GM12864 (cell line): ENCODE measurements at regions not wholly inside any gene's neighbourhood (a gene's known extent, or its start where the extent isn't known, plus 50 kb on each side); places are given as distances from the start of the nearest gene placed in this dataset.

Experiments used
- DNase-seq: peaks from one replicate; pipeline ENCODE4 v3.0.0-alpha.2; 2011; ENCODE audit warnings: low read depth
- H3K4me3 ChIP-seq: 2 replicates; pipeline ENCODE4 v1.5.1; 2011; ENCODE audit warnings: mild to moderate bottlenecking, low read depth, low read length, control low read depth
- TF ChIP-seq, protein P1 (sequence below): IDR thresholded peaks from 2 replicates; pipeline ENCODE4 v1.5.1; 2011; ENCODE audit warnings: low read depth, mild to moderate bottlenecking, moderate library complexity, low read length, control low read depth, inconsistent platforms; ENCODE audit errors: missing control alignments

DNA sequence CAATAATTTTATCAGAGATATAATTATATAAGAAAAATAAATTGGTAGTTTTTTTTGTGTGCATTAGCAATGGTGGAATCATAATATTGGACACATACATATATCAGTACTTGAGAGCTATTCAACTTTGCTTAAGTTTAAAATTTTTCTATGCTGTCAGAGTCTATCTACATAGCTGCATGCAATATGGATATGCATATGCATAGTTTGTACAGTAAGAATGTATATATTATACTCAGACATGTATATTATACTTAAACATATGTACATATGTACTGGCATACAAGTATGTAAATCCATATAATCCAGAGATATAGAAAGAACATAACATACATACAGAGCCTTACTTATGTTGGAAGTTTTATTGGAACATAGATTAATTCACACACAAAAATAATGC lies 1043.2 kb downstream of the EFNB2 start:
- no peak overlapping the region for H3K4me3 ChIP-seq
- DNase-seq: no peak
- TF ChIP-seq, protein P1, sequence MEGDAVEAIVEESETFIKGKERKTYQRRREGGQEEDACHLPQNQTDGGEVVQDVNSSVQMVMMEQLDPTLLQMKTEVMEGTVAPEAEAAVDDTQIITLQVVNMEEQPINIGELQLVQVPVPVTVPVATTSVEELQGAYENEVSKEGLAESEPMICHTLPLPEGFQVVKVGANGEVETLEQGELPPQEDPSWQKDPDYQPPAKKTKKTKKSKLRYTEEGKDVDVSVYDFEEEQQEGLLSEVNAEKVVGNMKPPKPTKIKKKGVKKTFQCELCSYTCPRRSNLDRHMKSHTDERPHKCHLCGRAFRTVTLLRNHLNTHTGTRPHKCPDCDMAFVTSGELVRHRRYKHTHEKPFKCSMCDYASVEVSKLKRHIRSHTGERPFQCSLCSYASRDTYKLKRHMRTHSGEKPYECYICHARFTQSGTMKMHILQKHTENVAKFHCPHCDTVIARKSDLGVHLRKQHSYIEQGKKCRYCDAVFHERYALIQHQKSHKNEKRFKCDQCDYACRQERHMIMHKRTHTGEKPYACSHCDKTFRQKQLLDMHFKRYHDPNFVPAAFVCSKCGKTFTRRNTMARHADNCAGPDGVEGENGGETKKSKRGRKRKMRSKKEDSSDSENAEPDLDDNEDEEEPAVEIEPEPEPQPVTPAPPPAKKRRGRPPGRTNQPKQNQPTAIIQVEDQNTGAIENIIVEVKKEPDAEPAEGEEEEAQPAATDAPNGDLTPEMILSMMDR: no peak

DNA sequence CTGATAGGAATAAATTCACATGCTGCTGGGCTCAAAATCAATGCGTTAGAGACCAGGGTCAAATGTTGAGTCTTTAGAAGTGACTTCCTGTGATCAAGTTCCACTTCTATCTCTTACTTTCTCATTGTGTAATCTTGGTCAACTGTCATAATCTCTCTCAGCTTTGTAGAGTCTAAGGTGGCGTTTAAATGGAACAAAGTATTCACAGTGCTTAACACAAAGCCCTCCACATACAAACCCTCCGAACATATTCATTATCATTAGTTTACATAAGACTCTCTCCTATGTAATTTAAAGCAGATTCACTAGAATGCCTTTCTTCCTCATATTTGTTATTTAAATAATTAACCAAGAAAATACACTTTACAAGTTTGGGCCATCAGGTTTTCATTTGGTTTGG lies 1044.1 kb downstream of the EFNB2 start:
- DNase-seq: no peak
- TF ChIP-seq, protein P1: no peak
- H3K4me3 ChIP-seq: no peak overlapping the region

- TF ChIP-seq, protein P1: no peak
- no peak overlapping the region for H3K4me3 ChIP-seq
- no peak for DNase-seq
Observed at GRCh38 chr13:105485081-105485480, 1050.4 kb downstream of the EFNB2 start.

DNA sequence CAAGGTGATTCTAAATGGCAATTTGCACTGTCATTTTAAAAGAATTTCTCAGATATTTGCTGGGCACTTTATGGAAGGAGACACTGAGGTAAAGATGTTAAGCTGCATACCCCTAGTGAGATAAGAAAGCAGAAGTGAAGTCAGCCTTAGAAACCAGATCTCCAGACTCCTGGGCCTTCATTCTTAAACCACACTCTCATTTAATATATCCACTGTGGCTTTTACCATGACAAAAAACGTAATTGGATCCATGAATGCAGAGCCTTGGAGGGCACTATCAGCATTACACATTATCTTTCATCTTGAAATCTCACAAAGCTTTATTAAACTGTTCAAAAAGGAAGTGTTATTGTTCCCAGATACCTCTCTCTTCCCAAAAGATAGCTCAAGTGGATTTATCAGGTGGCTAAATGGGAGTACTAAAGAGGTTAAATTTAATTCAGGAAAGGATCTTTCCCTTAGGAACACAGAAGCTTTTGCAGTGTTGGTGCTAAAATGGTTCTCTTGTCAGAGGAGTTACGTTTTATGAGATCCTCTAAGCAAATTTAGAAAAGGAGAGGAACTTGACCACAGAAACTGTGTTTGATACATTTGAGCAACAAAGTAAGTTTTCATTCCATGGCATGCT lies 1060.4 kb downstream of the EFNB2 start:
- no peak for DNase-seq
- H3K4me3 ChIP-seq: no peak overlapping the region
- TF ChIP-seq, protein P1: no peak

GRCh38 chr13:105471673-105472072 lies 1063.8 kb downstream of the EFNB2 start:
- H3K4me3 ChIP-seq: no peak overlapping the region
- TF ChIP-seq, protein P1: no peak
- DNase-seq: no peak

DNA sequence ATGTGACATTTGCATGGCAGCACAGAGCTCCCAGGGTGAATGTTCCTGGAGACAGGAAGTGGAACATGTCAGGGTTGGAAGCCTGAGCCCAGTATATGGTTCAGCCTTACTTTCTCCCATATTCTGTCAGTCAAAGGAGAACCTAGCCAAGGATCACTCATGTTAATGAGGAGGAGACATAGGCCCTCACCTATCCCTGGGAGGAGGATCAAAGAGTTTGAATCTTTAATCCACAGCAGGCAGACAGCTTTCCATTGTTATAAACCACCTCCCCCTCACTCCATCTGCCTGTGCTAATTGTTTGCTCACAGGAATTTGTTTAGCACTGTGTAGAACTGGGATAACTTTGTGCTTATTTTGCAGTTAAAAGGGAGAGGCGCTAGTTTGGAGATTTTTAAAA lies 1069.1 kb downstream of the EFNB2 start:
- no peak for DNase-seq
- TF ChIP-seq, protein P1: no peak

DNA sequence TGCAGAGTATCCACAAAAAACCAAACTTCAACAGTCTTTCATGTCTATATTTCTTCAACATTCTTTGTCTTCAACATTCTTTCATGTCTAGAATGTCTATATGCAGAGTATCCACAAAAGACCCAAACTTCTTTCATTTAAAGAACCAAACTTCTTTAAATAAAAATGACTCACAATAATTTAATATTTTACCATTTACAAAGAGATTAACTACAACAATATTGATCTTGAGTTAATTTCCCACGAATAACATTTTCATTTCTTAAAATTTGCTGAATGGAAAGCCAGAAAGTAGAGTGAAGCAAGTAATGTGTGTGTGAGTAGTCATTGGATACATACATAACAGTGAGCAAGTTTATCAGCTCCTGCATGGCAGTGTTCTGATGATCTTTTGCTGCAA lies 1069.7 kb downstream of the EFNB2 start, which contains the start of gene DAOA:
Gene DAOA, plus strand, starts transcription at position 301 of the 400 bp plus-strand sequence.
- DNase-seq: no peak
- TF ChIP-seq, protein P1: no peak
- H3K4me3 ChIP-seq: no peak within 1 kb of the TSS

More for the DNA sequence above, 1069.1 kb downstream of the EFNB2 start:
- no peak overlapping the region for H3K4me3 ChIP-seq
